Activated T-helper 17 cell treated with anti-CD3 and anti-CD28 coated beads, Interleukin-2, amount 50 U/mL, for 72 hours (primary cell): ENCODE measurements at regions not wholly inside any gene's neighbourhood (a gene's known extent, or its start where the extent isn't known, plus 50 kb on each side); places are given as distances from the start of the nearest gene placed in this dataset.
"Not testable (repeated sequence)": the region's sequence is repeated elsewhere in the genome, so short reads cannot be mapped to it uniquely, and the experiment has no call there.

Experiments used
- ATAC-seq: fragments of 150-1000 bp; cut with Tn5 transposase; replicated peaks from 2 replicates; pipeline ENCODE4 v1.10.0; 2021; ENCODE audit warnings: mild to moderate bottlenecking, moderate library complexity
- H3K27ac Mint-ChIP-seq: one replicate; pipeline ENCODE4 v1.8.0; 2022; ENCODE audit warnings: mixed read lengths
- H3K27me3 Mint-ChIP-seq: one replicate; pipeline ENCODE4 v1.8.0; 2022; ENCODE audit warnings: mixed read lengths
- H3K36me3 Mint-ChIP-seq: one replicate; pipeline ENCODE4 v1.8.0; 2022; ENCODE audit warnings: low read depth, mild to moderate bottlenecking, mixed read lengths
- H3K4me1 Mint-ChIP-seq: one replicate; pipeline ENCODE4 v1.8.0; 2022; ENCODE audit warnings: mixed read lengths
- H3K4me3 Mint-ChIP-seq: one replicate; pipeline ENCODE4 v1.8.0; 2022; ENCODE audit warnings: mild to moderate bottlenecking, mixed read lengths
- H3K9me3 Mint-ChIP-seq: one replicate; pipeline ENCODE4 v1.8.0; 2022; ENCODE audit warnings: mixed read lengths

GRCh38 chr17:20867436-20867937 is 175.3 kb downstream of the USP22 start:
- H3K27ac Mint-ChIP-seq, H3K4me3 Mint-ChIP-seq, ATAC-seq, H3K36me3 Mint-ChIP-seq, H3K9me3 Mint-ChIP-seq, H3K27me3 Mint-ChIP-seq, H3K4me1 Mint-ChIP-seq: not testable (repeated sequence)

GRCh38 chr17:20867938-20868661 is 174.7 kb downstream of the USP22 start:
- H3K27ac Mint-ChIP-seq, H3K36me3 Mint-ChIP-seq, H3K9me3 Mint-ChIP-seq, H3K4me1 Mint-ChIP-seq, H3K27me3 Mint-ChIP-seq, ATAC-seq, H3K4me3 Mint-ChIP-seq: not testable (repeated sequence)

GRCh38 chr17:20868662-20869007 is 174.2 kb downstream of the USP22 start:
- H3K4me1 Mint-ChIP-seq, H3K27me3 Mint-ChIP-seq, H3K27ac Mint-ChIP-seq, H3K9me3 Mint-ChIP-seq, ATAC-seq, H3K4me3 Mint-ChIP-seq, H3K36me3 Mint-ChIP-seq: not testable (repeated sequence)

GRCh38 chr17:20873173-20873572 is 169.6 kb downstream of the USP22 start:
- not testable (repeated sequence) for H3K27me3 Mint-ChIP-seq, H3K4me3 Mint-ChIP-seq, H3K36me3 Mint-ChIP-seq, ATAC-seq, H3K27ac Mint-ChIP-seq, H3K4me1 Mint-ChIP-seq, H3K9me3 Mint-ChIP-seq

GRCh38 chr17:20873688-20874328 is 169.0 kb downstream of the USP22 start:
- not testable (repeated sequence) for H3K36me3 Mint-ChIP-seq, H3K27me3 Mint-ChIP-seq, H3K4me3 Mint-ChIP-seq, H3K4me1 Mint-ChIP-seq, H3K27ac Mint-ChIP-seq, H3K9me3 Mint-ChIP-seq, ATAC-seq

GRCh38 chr17:20877384-20877783 is 165.4 kb downstream of the USP22 start:
- not testable (repeated sequence) for H3K4me3 Mint-ChIP-seq, H3K4me1 Mint-ChIP-seq, ATAC-seq, H3K36me3 Mint-ChIP-seq, H3K9me3 Mint-ChIP-seq, H3K27ac Mint-ChIP-seq
- H3K27me3 Mint-ChIP-seq: peaks cover 11% of the 10 kb centered on the region

GRCh38 chr17:20890338-20890737 is 152.5 kb downstream of the USP22 start:
- no peaks in the 10 kb centered on the region for H3K4me1 Mint-ChIP-seq
- no peaks in the 10 kb centered on the region for H3K9me3 Mint-ChIP-seq
- ATAC-seq: no peak
- H3K4me3 Mint-ChIP-seq: no peak overlapping the region
- peaks cover 17% of the 10 kb centered on the region for H3K27me3 Mint-ChIP-seq
- no peaks in the 10 kb centered on the region for H3K36me3 Mint-ChIP-seq
- H3K27ac Mint-ChIP-seq: no peak overlapping the region

GRCh38 chr17:20895426-20895825 is 147.4 kb downstream of the USP22 start:
- not testable (repeated sequence) for H3K4me1 Mint-ChIP-seq, H3K4me3 Mint-ChIP-seq, H3K27ac Mint-ChIP-seq, H3K9me3 Mint-ChIP-seq, H3K36me3 Mint-ChIP-seq, H3K27me3 Mint-ChIP-seq, ATAC-seq

GRCh38 chr17:20896153-20896649 is 146.6 kb downstream of the USP22 start:
- no peaks in the 10 kb centered on the region for H3K9me3 Mint-ChIP-seq
- peaks cover 7% of the 10 kb centered on the region for H3K27me3 Mint-ChIP-seq
- no peaks in the 10 kb centered on the region for H3K36me3 Mint-ChIP-seq
- H3K4me3 Mint-ChIP-seq: no peak overlapping the region
- ATAC-seq: peak; percentile 24
- H3K4me1 Mint-ChIP-seq: no peaks in the 10 kb centered on the region
- H3K27ac Mint-ChIP-seq: no peak overlapping the region

GRCh38 chr17:20898726-20899125 is 144.1 kb downstream of the USP22 start:
- H3K27me3 Mint-ChIP-seq: peaks cover 20% of the 10 kb centered on the region
- not testable (repeated sequence) for H3K36me3 Mint-ChIP-seq, H3K9me3 Mint-ChIP-seq, H3K4me3 Mint-ChIP-seq, H3K27ac Mint-ChIP-seq, H3K4me1 Mint-ChIP-seq, ATAC-seq

GRCh38 chr17:20902496-20902895 is 140.3 kb downstream of the USP22 start:
- peaks cover 18% of the 10 kb centered on the region for H3K27me3 Mint-ChIP-seq
- H3K9me3 Mint-ChIP-seq, H3K4me3 Mint-ChIP-seq, ATAC-seq, H3K4me1 Mint-ChIP-seq, H3K36me3 Mint-ChIP-seq, H3K27ac Mint-ChIP-seq: not testable (repeated sequence)

- not testable (repeated sequence) for H3K4me3 Mint-ChIP-seq, H3K4me1 Mint-ChIP-seq, ATAC-seq, H3K9me3 Mint-ChIP-seq, H3K27ac Mint-ChIP-seq, H3K36me3 Mint-ChIP-seq
- H3K27me3 Mint-ChIP-seq: peaks cover 17% of the 10 kb centered on the region
Observed at GRCh38 chr17:20903549-20903948, 139.3 kb downstream of the USP22 start.

GRCh38 chr17:20908313-20909267 is 134.2 kb downstream of the USP22 start:
- Mint-ChIP-seq H3K27me3 (peaks cover 4% of the 10 kb centered on the region), H3K27ac (peak overlapping the region; percentile 56), H3K4me1 (peaks cover 3% of the 10 kb centered on the region), H3K4me3 (peak overlapping the region; percentile 67), H3K9me3 (no peaks in the 10 kb centered on the region), H3K36me3 (no peaks in the 10 kb centered on the region)
- peak; percentile 100 for ATAC-seq

GRCh38 chr17:20914658-20915057 is 128.2 kb downstream of the USP22 start:
- Mint-ChIP-seq H3K9me3 (no peaks in the 10 kb centered on the region), H3K27me3 (no peaks in the 10 kb centered on the region), H3K27ac (no peak overlapping the region), H3K36me3 (no peaks in the 10 kb centered on the region), H3K4me3 (no peak overlapping the region), H3K4me1 (peaks cover 5% of the 10 kb centered on the region)
- no peak for ATAC-seq
